ENCODE measurements at regions not wholly inside any gene's neighbourhood (a gene's known extent, or its start where the extent isn't known, plus 50 kb on each side); places are given as distances from the start of the nearest gene placed in this dataset.

GRCh38 chr17:27155866-27156265, 138.0 kb upstream of the WSB1 start:
- Histone ChIP-seq H4K20me1 (ENCODE audit: insufficient read depth, low read length) (no peaks in the 10 kb centered on the region), H3K4me1 (ENCODE audit: insufficient read depth, low read length) (no peaks in the 10 kb centered on the region), H3K9me3 (ENCODE audit: insufficient read depth, low read length, severe bottlenecking) (peaks cover 4% of the 10 kb centered on the region), H3K4me3 (ENCODE audit: low read depth in 1 of 2, low read length in 2 of 2) (no peak overlapping the region), H3K27me3 (ENCODE audit: insufficient read depth, low read length, poor library complexity) (no peaks in the 10 kb centered on the region), H3K4me2 (ENCODE audit: insufficient read depth, low read length) (no peak overlapping the region), H3K36me3 (ENCODE audit: insufficient read depth, low read length) (no peaks in the 10 kb centered on the region), H3K79me2 (ENCODE audit: insufficient read depth, low read length) (no peaks in the 10 kb centered on the region), H3K27ac (ENCODE audit: low read length) (no peak overlapping the region), H2AFZ (ENCODE audit: low read depth, low read length) (no peak overlapping the region), H3K9ac (ENCODE audit: low read depth, low read length) (no peak overlapping the region)
- no peak for DNase-seq
- ATAC-seq (ENCODE audit: insufficient read depth, low read depth): no peak
- TF ChIP-seq CTCF (IDR thresholded peaks at IDR 0.05; ENCODE audit: borderline replicate concordance, extremely low read depth, low read length, poor library complexity, severe bottlenecking) (no peak), EZH2 (IDR thresholded peaks at IDR 0.05; ENCODE audit: borderline replicate concordance, low read depth, low read length, severe bottlenecking) (no peak)

GRCh38 chr17:27157297-27157696, 136.6 kb upstream of the WSB1 start:
- Histone ChIP-seq H2AFZ (ENCODE audit: low read depth, low read length) (no peak overlapping the region), H3K9ac (ENCODE audit: low read depth, low read length) (no peak overlapping the region), H3K9me3 (ENCODE audit: insufficient read depth, low read length, severe bottlenecking) (no peaks in the 10 kb centered on the region), H3K36me3 (ENCODE audit: insufficient read depth, low read length) (no peaks in the 10 kb centered on the region), H3K4me3 (ENCODE audit: low read depth in 1 of 2, low read length in 2 of 2) (no peak overlapping the region), H3K79me2 (ENCODE audit: insufficient read depth, low read length) (no peaks in the 10 kb centered on the region), H3K4me2 (ENCODE audit: insufficient read depth, low read length) (no peak overlapping the region), H3K4me1 (ENCODE audit: insufficient read depth, low read length) (no peaks in the 10 kb centered on the region), H3K27ac (ENCODE audit: low read length) (no peak overlapping the region), H4K20me1 (ENCODE audit: insufficient read depth, low read length) (no peaks in the 10 kb centered on the region), H3K27me3 (ENCODE audit: insufficient read depth, low read length, poor library complexity) (no peaks in the 10 kb centered on the region)
- DNase-seq (no peak), ATAC-seq (ENCODE audit: insufficient read depth, low read depth) (no peak)
- no peak for TF ChIP-seq CTCF (IDR thresholded peaks at IDR 0.05; ENCODE audit: borderline replicate concordance, extremely low read depth, low read length, poor library complexity, severe bottlenecking)
- no peak for TF ChIP-seq EZH2 (IDR thresholded peaks at IDR 0.05; ENCODE audit: borderline replicate concordance, low read depth, low read length, severe bottlenecking)

DNA sequence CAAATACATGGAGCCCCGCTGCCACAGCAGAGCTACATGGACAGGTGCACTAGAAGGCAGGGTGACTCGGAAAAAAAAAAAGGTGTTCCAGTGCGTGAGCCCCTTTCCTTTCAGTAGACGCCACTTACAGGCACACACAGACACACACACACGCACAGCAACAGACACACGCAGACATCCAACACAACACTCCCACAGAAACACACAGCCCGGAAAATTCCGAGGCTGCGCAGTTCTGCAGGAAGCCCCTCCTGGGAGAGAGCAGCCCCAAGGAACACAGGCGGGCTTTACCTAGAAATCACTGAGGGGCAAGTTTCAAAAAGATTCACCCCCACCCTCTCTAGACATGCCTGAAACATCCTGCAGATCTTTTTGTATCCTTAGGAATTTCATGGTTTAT, 136.0 kb upstream of the WSB1 start:
- no peaks in the 10 kb centered on the region for H3K9me3 ChIP-seq (ENCODE audit: insufficient read depth, low read length, severe bottlenecking)

More for the DNA sequence above, 136.0 kb upstream of the WSB1 start:
- no peaks in the 10 kb centered on the region for H3K79me2 ChIP-seq (ENCODE audit: insufficient read depth, low read length)
- H4K20me1 ChIP-seq (ENCODE audit: insufficient read depth, low read length): no peaks in the 10 kb centered on the region
- TF ChIP-seq CTCF (IDR thresholded peaks at IDR 0.05; ENCODE audit: borderline replicate concordance, extremely low read depth, low read length, poor library complexity, severe bottlenecking) (no peak), EZH2 (IDR thresholded peaks at IDR 0.05; ENCODE audit: borderline replicate concordance, low read depth, low read length, severe bottlenecking) (no peak)
- DNase-seq (no peak), ATAC-seq (ENCODE audit: insufficient read depth, low read depth) (no peak)
- H3K4me1 ChIP-seq (ENCODE audit: insufficient read depth, low read length): no peaks in the 10 kb centered on the region
- H3K9ac ChIP-seq (ENCODE audit: low read depth, low read length): no peak overlapping the region
- no peak overlapping the region for H3K4me2 ChIP-seq (ENCODE audit: insufficient read depth, low read length)
- no peaks in the 10 kb centered on the region for H3K36me3 ChIP-seq (ENCODE audit: insufficient read depth, low read length)
- no peaks in the 10 kb centered on the region for H3K27me3 ChIP-seq (ENCODE audit: insufficient read depth, low read length, poor library complexity)
- H3K4me3 ChIP-seq (ENCODE audit: low read depth in 1 of 2, low read length in 2 of 2): no peak overlapping the region
- H3K27ac ChIP-seq (ENCODE audit: low read length): no peak overlapping the region
- no peak overlapping the region for H2AFZ ChIP-seq (ENCODE audit: low read depth, low read length)

Measured in DND-41 (cell line).